B cell (primary cell): ENCODE measurements at regions not wholly inside any gene's neighbourhood (a gene's known extent, or its start where the extent isn't known, plus 50 kb on each side); places are given as distances from the start of the nearest gene placed in this dataset.

Experiments used
- ATAC-seq: fragments of 200-7000 bp; cut with Tn5 transposase; one replicate; pipeline ENCODE4 v1.10.0; 2021; ENCODE audit warnings: low read depth, mild to moderate bottlenecking, moderate number of reproducible peaks, moderate library complexity
- CTCF ChIA-PET: fragments of 350-600 bp; sonication (Branson Sonifier 250); formaldehyde crosslinking; loops from one replicate; lab custom pipeline; 2021; ENCODE audit warnings: antibody characterized with exemption, inconsistent platforms; lab: Charles Lee
- POLR2A ChIA-PET: fragments of 350-600 bp; sonication (Branson Sonifier 250); formaldehyde crosslinking; loops from one replicate; lab custom pipeline; 2021; ENCODE audit warnings: antibody characterized with exemption; lab: Charles Lee
- DNase-seq: peaks from one replicate; pipeline ENCODE4 v3.0.0; 2013
- H2AFZ ChIP-seq: 2 replicates; pipeline ENCODE4 v1.6.1; 2012; ENCODE audit warnings: mild to moderate bottlenecking, low read depth, low read length; ENCODE audit not compliant: insufficient read depth, poor library complexity, severe bottlenecking
- H3K27ac ChIP-seq, 2 donors: 1 replicate in 1 of 2; 2 replicates in 1 of 2; pipeline ENCODE4 v1.5.1; 2012 to 2013; ENCODE audit warnings: low read length in 2 of 2, mild to moderate bottlenecking in 2 of 2, moderate library complexity in 1 of 2
- H3K27me3 ChIP-seq, 4 experiments: fragments of 200-600 bp in 1 of 4; sonication (generic) in 1 of 4; replicated peaks in 1 of 4; 1 replicate in 2 of 4; 2 replicates in 2 of 4; pipeline versions ENCODE4 v1.6.1 to v1.7.0; 2013 to 2016; ENCODE audit warnings: low read length in 3 of 4, mild to moderate bottlenecking in 2 of 4, mixed read lengths in 1 of 4, moderate library complexity in 1 of 4; ENCODE audit not compliant: insufficient read depth in 4 of 4, control insufficient read depth in 3 of 4; ENCODE audit errors: control extremely low read depth in 1 of 4
- H3K36me3 ChIP-seq, 2 experiments: replicated peaks in 1 of 2; 1 replicate in 1 of 2; 2 replicates in 1 of 2; pipeline versions ENCODE4 v1.6.1 to v1.7.1; 2013; ENCODE audit warnings: low read length in 1 of 2; ENCODE audit not compliant: insufficient read depth in 2 of 2, control insufficient read depth in 1 of 2; ENCODE audit errors: control extremely low read depth in 1 of 2, extremely low read depth in 1 of 2
- H3K4me1 ChIP-seq, 2 donors: fragments of 200-600 bp in 1 of 2; sonication (generic) in 1 of 2; 1 replicate in 1 of 2; 2 replicates in 1 of 2; pipeline versions ENCODE4 v1.5.1 to v1.6.1; 2013 to 2017; ENCODE audit warnings: low read length in 2 of 2; ENCODE audit not compliant: control insufficient read depth in 2 of 2, insufficient read depth in 2 of 2
- H3K4me2 ChIP-seq: replicated peaks from 2 replicates; pipeline ENCODE3; 2012; ENCODE audit warnings: mild to moderate bottlenecking, low read depth, low read length; ENCODE audit not compliant: poor library complexity, severe bottlenecking
- H3K4me3 ChIP-seq, 5 experiments: fragments of 200-600 bp in 1 of 5; sonication (generic) in 1 of 5; 1 replicate in 3 of 5; 2 replicates in 2 of 5; pipeline versions ENCODE4 v1.5.1 to v1.7.0; 2011 to 2016; ENCODE audit warnings: low read length in 4 of 5, mild to moderate bottlenecking in 4 of 5, low read depth in 2 of 5, control low read depth in 1 of 5, moderate library complexity in 1 of 5; ENCODE audit not compliant: insufficient read depth in 1 of 5; ENCODE audit errors: control extremely low read depth in 1 of 5, extremely low read depth in 1 of 5
- H3K79me2 ChIP-seq: fragments of 200-600 bp; sonication (generic); one replicate; pipeline ENCODE4 v1.6.0; 2016; ENCODE audit warnings: low read length; ENCODE audit not compliant: control insufficient read depth, insufficient read depth
- H3K9ac ChIP-seq: fragments of 200-600 bp; sonication (generic); 2 replicates; pipeline ENCODE4 v1.6.1; 2017; ENCODE audit warnings: mild to moderate bottlenecking, low read length, moderate library complexity
- H3K9me3 ChIP-seq, 3 donors: one replicate each; pipeline versions ENCODE4 v1.6.1 to v1.7.1; 2013; ENCODE audit warnings: low read length in 2 of 3; ENCODE audit not compliant: control insufficient read depth in 2 of 3, insufficient read depth in 1 of 3; ENCODE audit errors: control extremely low read depth in 1 of 3
- H4K20me1 ChIP-seq: 2 replicates; pipeline ENCODE4 v1.6.0; 2012; ENCODE audit warnings: mild to moderate bottlenecking, low read length; ENCODE audit not compliant: insufficient read depth, control insufficient read depth, poor library complexity, severe bottlenecking
- H3K27ac Mint-ChIP-seq: one replicate; pipeline ENCODE4 v1.8.0; 2021; ENCODE audit warnings: mixed read lengths
- H3K27me3 Mint-ChIP-seq: one replicate; pipeline ENCODE4 v1.8.0; 2021; ENCODE audit warnings: mixed read lengths
- H3K4me1 Mint-ChIP-seq: one replicate; pipeline ENCODE4 v1.8.0; 2021; ENCODE audit warnings: mixed read lengths
- H3K4me3 Mint-ChIP-seq: one replicate; pipeline ENCODE4 v1.8.0; 2021; ENCODE audit warnings: mixed read lengths
- H3K9me3 Mint-ChIP-seq: one replicate; pipeline ENCODE4 v1.8.0; 2022; ENCODE audit warnings: mixed read lengths; ENCODE audit not compliant: insufficient read depth
- CTCF ChIP-seq: fragments of 200-600 bp; IDR thresholded peaks from one replicate; pipeline ENCODE4 v1.8.0; 2022; ENCODE audit warnings: antibody characterized with exemption, mild to moderate bottlenecking
- EZH2 ChIP-seq: IDR thresholded peaks from 2 replicates; pipeline ENCODE4 v1.6.1; 2012; ENCODE audit warnings: borderline replicate concordance, low read depth, mild to moderate bottlenecking, moderate library complexity, low read length; ENCODE audit not compliant: insufficient read depth, poor library complexity, severe bottlenecking
- WGBS: methylation state at CpG from one replicate; pipeline ENCODE4 v1.1.5; 2013; ENCODE audit warnings: missing lambda C conversion rate; ENCODE audit not compliant: insufficient coverage; 5-methylcytosine and 5-hydroxymethylcytosine counted together
- intact Hi-C: fragments of 100-400 bp; cut with micrococcal nuclease; formaldehyde crosslinking; loops from one replicate; pipeline ENCODE4 v1.10.0; 2022

GRCh38 chr6:18567380-18567779 lies 180.2 kb downstream of the RNF144B start:
- no peak for ATAC-seq
- Histone ChIP-seq H3K9me3 (no peaks in the 10 kb centered on the region), H3K9ac (no peak overlapping the region), H3K79me2 (no peaks in the 10 kb centered on the region), H3K4me1 (no peaks in the 10 kb centered on the region), H3K27me3 (peaks cover 0 to 2% (median 0%) of the 10 kb centered on the region in 4 experiments), H2AFZ (no peak overlapping the region), H3K27ac (no peak overlapping the region), H3K4me3 (no peak overlapping the region), H3K36me3 (no peaks in the 10 kb centered on the region), H3K4me2 (no peak overlapping the region), H4K20me1 (no peaks in the 10 kb centered on the region)
- POLR2A ChIA-PET: no interaction called here
- Mint-ChIP-seq H3K4me1 (no peaks in the 10 kb centered on the region), H3K9me3 (no peaks in the 10 kb centered on the region), H3K27ac (no peak overlapping the region), H3K27me3 (peaks cover 24% of the 10 kb centered on the region), H3K4me3 (no peak overlapping the region)
- TF ChIP-seq EZH2 (no peak), CTCF (no peak)
- DNase-seq: no peak
- WGBS: no CpG with 5 or more reads among the region's 2 CpGs
- CTCF ChIA-PET: no interaction called here
- intact Hi-C loops: no loop called here

DNA sequence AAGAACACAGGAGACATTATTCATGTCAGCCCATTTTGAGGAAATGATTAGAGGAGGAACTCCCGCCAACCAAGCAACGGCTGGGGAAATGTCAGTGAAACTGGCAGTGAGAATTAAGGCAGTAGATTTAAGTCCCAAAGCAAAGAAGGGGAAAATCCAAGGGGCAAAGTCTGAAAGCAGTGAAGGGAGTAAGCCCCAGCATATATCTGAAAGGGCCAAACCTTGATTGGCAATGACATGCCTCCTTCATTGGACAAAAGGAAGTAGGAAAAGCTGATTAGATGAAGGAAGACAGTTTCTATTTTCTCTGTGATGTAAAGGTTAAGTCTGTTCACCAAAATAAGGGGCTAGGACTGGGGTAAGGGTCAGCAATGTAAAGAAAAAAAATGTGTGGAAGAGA lies 190.3 kb downstream of the RNF144B start:
- H2AFZ ChIP-seq: no peak overlapping the region
- H3K27me3 ChIP-seq: peaks cover 0 to 3% (median 0%) of the 10 kb centered on the region in 4 experiments
- H3K4me1 Mint-ChIP-seq: no peaks in the 10 kb centered on the region
- ChIA-PET CTCF (no interaction called here), POLR2A (no interaction called here)
- no peak for DNase-seq
- H3K4me3 Mint-ChIP-seq: no peak overlapping the region
- intact Hi-C loops: no loop called here
- H3K9me3 ChIP-seq: no peaks in the 10 kb centered on the region
- no peaks in the 10 kb centered on the region for H3K36me3 ChIP-seq
- H4K20me1 ChIP-seq: no peaks in the 10 kb centered on the region
- H3K27me3 Mint-ChIP-seq: peaks cover 28% of the 10 kb centered on the region
- H3K27ac Mint-ChIP-seq: no peak overlapping the region
- no peak overlapping the region for H3K9ac ChIP-seq
- TF ChIP-seq EZH2: no peak
- no peak for TF ChIP-seq CTCF
- 17% methylated on average over 2 of the region's 2 CpGs for WGBS
- ATAC-seq: no peak
- no peak overlapping the region for H3K4me2 ChIP-seq
- no peaks in the 10 kb centered on the region for H3K4me1 ChIP-seq
- H3K4me3 ChIP-seq: no peak overlapping the region
- no peaks in the 10 kb centered on the region for H3K79me2 ChIP-seq
- peaks cover under 1% of the 10 kb centered on the region for H3K9me3 Mint-ChIP-seq
- no peak overlapping the region for H3K27ac ChIP-seq
